OCI-LY7 (cell line): ENCODE measurements at regions not wholly inside any gene's neighbourhood (a gene's known extent, or its start where the extent isn't known, plus 50 kb on each side); places are given as distances from the start of the nearest gene placed in this dataset.

Experiments
- BruUV-seq: library from RNA; stranded (reverse); fragments of 400-500 nt; replicated peaks from 2 replicates; lab custom pipeline; 2021; lab: Mats Ljungman, UMichigan
- CTCF ChIA-PET: fragments of 300-600 bp; sonication (Branson Sonifier 250); formaldehyde crosslinking; loops from one replicate; lab custom pipeline; 2022; ENCODE audit warnings: antibody characterized with exemption; ENCODE audit not compliant: unreplicated experiment; lab: Charles Lee
- POLR2A ChIA-PET: fragments of 300-600 bp; sonication (Branson Sonifier 250); formaldehyde crosslinking; loops from one replicate; lab custom pipeline; 2022; ENCODE audit warnings: antibody characterized with exemption; lab: Charles Lee
- DNase-seq: peaks from one replicate; pipeline ENCODE4 v3.0.0-alpha.2; 2015; ENCODE audit warnings: low spot score
- H2AFZ ChIP-seq: fragments of 200-600 bp; sonication (generic), shearing (Covaris generic); 2 replicates; pipeline ENCODE4 v1.6.1; 2014; ENCODE audit warnings: mild to moderate bottlenecking, antibody characterized with exemption, low read length, moderate library complexity
- H3K27ac ChIP-seq: fragments of 200-600 bp; sonication (generic); 2 replicates; pipeline ENCODE4 v1.5.1; 2014; ENCODE audit warnings: mixed run types, low read depth, mild to moderate bottlenecking, moderate library complexity, low read length, inconsistent platforms; ENCODE audit not compliant: poor library complexity, severe bottlenecking
- H3K36me3 ChIP-seq: fragments of 200-600 bp; sonication (generic); 2 replicates; pipeline ENCODE4 v1.6.1; 2014; ENCODE audit warnings: mild to moderate bottlenecking, antibody characterized with exemption, low read length, moderate library complexity, mixed read lengths; ENCODE audit not compliant: insufficient read depth
- H3K4me1 ChIP-seq: fragments of 200-600 bp; sonication (generic); 2 replicates; pipeline ENCODE4 v1.5.1; 2014; ENCODE audit warnings: mild to moderate bottlenecking, low read length; ENCODE audit not compliant: insufficient read depth, poor library complexity, severe bottlenecking
- H3K4me2 ChIP-seq: fragments of 200-600 bp; sonication (generic); 2 replicates; pipeline ENCODE4 v1.6.1; 2014; ENCODE audit warnings: mild to moderate bottlenecking, low read length
- H3K4me3 ChIP-seq: fragments of 200-600 bp; sonication (generic); 2 replicates; pipeline ENCODE4 v1.5.1; 2014; ENCODE audit warnings: mild to moderate bottlenecking, low read depth, low read length; ENCODE audit not compliant: poor library complexity, severe bottlenecking
- H3K79me2 ChIP-seq: fragments of 200-600 bp; sonication (generic); 2 replicates; pipeline ENCODE4 v1.6.1; 2016; ENCODE audit warnings: low read depth, mild to moderate bottlenecking, low read length, moderate library complexity, mixed read lengths; ENCODE audit not compliant: insufficient read depth
- H3K9me2 ChIP-seq: fragments of 200-600 bp; sonication (generic); 2 replicates; pipeline ENCODE4 v1.6.1; 2016; ENCODE audit warnings: mild to moderate bottlenecking, low read length, mixed read lengths; ENCODE audit not compliant: insufficient read depth
- H3K9me3 ChIP-seq: fragments of 200-600 bp; sonication (generic); 2 replicates; pipeline ENCODE4 v1.6.1; 2014; ENCODE audit warnings: mild to moderate bottlenecking, mixed run types, low read length, mixed read lengths
- H4K20me1 ChIP-seq: fragments of 200-600 bp; sonication (generic); 2 replicates; pipeline ENCODE4 v1.6.1; 2014; ENCODE audit warnings: mild to moderate bottlenecking, antibody characterized with exemption, low read length, moderate library complexity, mixed read lengths; ENCODE audit not compliant: insufficient read depth
- CTCF ChIP-seq: fragments of 200-600 bp; sonication (generic); conservative IDR thresholded peaks from 2 replicates; pipeline ENCODE4 v1.5.1; 2014; ENCODE audit warnings: mild to moderate bottlenecking, antibody characterized with exemption, low read length, moderate library complexity, mixed read lengths
- EZH2phosphoT487 ChIP-seq: fragments of 200-600 bp; sonication (generic); IDR thresholded peaks from 2 replicates; pipeline ENCODE4 v1.6.1; 2018; ENCODE audit warnings: low read depth, borderline replicate concordance, mild to moderate bottlenecking, mixed run types, antibody characterized with exemption, low read length, moderate library complexity, mixed read lengths
- intact Hi-C: fragments of 100-400 bp; cut with micrococcal nuclease; formaldehyde crosslinking; loops from one replicate; pipeline ENCODE4 v1.10.0; 2022; ENCODE audit not compliant: unreplicated experiment

- H3K79me2 ChIP-seq = no peaks in the 10 kb centered on the region
- no TSS peak for BruUV-seq
- H3K4me2 ChIP-seq = no peak overlapping the region
- TF ChIP-seq CTCF = no peak
- TF ChIP-seq EZH2phosphoT487 = no peak
- intact Hi-C loops = no loop called here
- POLR2A ChIA-PET = interaction anchor here (0.5 to 1.4 kb wide), 3 partner anchors 13 to 453 kb away, joined by 3 to 4 read pairs (median 3); no protein-coding TSS in a partner anchor
- no peaks in the 10 kb centered on the region for H3K4me1 ChIP-seq
- no peak overlapping the region for H3K27ac ChIP-seq
- H3K9me2 ChIP-seq = no peaks in the 10 kb centered on the region
- H4K20me1 ChIP-seq = no peaks in the 10 kb centered on the region
- 0 out of 2 replicates have a peak overlapping the region, but pooled peaks have one; percentile 25 for H2AFZ ChIP-seq
- no peaks in the 10 kb centered on the region for H3K36me3 ChIP-seq
- no peaks in the 10 kb centered on the region for H3K9me3 ChIP-seq
- no peak for DNase-seq
- H3K4me3 ChIP-seq = no peak overlapping the region
- CTCF ChIA-PET = no interaction called here
Measured at GRCh38 chr14:86943391-86944365, 1049.3 kb downstream of the GALC start.

- CTCF ChIA-PET = interaction anchor here (1.2 kb wide), 1 partner anchor 9 kb away, joined by 3 read pairs; no protein-coding TSS in a partner anchor
- H3K36me3 ChIP-seq = no peaks in the 10 kb centered on the region
- H3K27ac ChIP-seq = no peak overlapping the region
- no peak overlapping the region for H3K4me2 ChIP-seq
- no peak overlapping the region for H3K4me3 ChIP-seq
- H3K9me3 ChIP-seq = no peaks in the 10 kb centered on the region
- no peaks in the 10 kb centered on the region for H3K79me2 ChIP-seq
- H4K20me1 ChIP-seq = no peaks in the 10 kb centered on the region
- no TSS peak for BruUV-seq
- 0 out of 2 replicates have a peak overlapping the region, but pooled peaks have one; percentile 25 for H2AFZ ChIP-seq
- TF ChIP-seq CTCF (no peak), EZH2phosphoT487 (no peak)
- no peaks in the 10 kb centered on the region for H3K9me2 ChIP-seq
- intact Hi-C loops = no loop called here
- DNase-seq = no peak
- H3K4me1 ChIP-seq = no peaks in the 10 kb centered on the region
- POLR2A ChIA-PET = interaction anchor here (0.5 to 1.4 kb wide), 6 partner anchors 13 to 453 kb away, joined by 3 to 4 read pairs (median 3); no protein-coding TSS in a partner anchor
Measured at GRCh38 chr14:86942936-86943335, 1050.0 kb downstream of the GALC start.
